ENCODE measurements at regions not wholly inside any gene's neighbourhood (a gene's known extent, or its start where the extent isn't known, plus 50 kb on each side); places are given as distances from the start of the nearest gene placed in this dataset.
"Not testable (repeated sequence)": the region's sequence is repeated elsewhere in the genome, so short reads cannot be mapped to it uniquely, and the experiment has no call there.

DNA sequence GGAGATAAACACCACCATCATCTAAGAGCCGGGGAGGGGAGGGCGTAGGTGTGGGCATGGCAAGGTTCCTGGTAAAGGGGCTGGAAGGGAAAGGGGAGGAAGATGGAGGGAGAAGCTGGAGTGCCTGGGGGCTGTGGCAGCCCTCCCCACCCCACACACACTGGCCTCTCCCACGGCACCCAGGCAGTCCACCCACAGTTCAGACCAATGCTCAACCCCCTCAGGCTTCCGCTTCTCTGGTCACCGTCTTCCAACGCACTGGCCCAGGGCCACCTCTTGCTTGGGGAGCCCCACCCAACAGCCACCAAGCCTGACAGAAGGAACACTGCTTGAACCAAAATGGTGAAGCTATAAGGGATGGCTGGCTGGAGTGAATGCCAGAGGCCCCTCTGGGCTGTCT is 160.3 kb downstream of the GOLGA6L4 start:
- TF ChIP-seq, protein P1, sequence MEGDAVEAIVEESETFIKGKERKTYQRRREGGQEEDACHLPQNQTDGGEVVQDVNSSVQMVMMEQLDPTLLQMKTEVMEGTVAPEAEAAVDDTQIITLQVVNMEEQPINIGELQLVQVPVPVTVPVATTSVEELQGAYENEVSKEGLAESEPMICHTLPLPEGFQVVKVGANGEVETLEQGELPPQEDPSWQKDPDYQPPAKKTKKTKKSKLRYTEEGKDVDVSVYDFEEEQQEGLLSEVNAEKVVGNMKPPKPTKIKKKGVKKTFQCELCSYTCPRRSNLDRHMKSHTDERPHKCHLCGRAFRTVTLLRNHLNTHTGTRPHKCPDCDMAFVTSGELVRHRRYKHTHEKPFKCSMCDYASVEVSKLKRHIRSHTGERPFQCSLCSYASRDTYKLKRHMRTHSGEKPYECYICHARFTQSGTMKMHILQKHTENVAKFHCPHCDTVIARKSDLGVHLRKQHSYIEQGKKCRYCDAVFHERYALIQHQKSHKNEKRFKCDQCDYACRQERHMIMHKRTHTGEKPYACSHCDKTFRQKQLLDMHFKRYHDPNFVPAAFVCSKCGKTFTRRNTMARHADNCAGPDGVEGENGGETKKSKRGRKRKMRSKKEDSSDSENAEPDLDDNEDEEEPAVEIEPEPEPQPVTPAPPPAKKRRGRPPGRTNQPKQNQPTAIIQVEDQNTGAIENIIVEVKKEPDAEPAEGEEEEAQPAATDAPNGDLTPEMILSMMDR (IDR thresholded peaks at IDR 0.05) = not testable (repeated sequence)
- TF ChIP-seq POLR2A (IDR thresholded peaks at IDR 0.05) = not testable (repeated sequence)

Measured in esophagus squamous epithelium (tissue), 4 donors.